Gastrocnemius medialis (tissue), 4 donors: ENCODE measurements at regions not wholly inside any gene's neighbourhood (a gene's known extent, or its start where the extent isn't known, plus 50 kb on each side); places are given as distances from the start of the nearest gene placed in this dataset.

Source experiments
- POLR2A ChIP-seq, 2 donors: fragments of 450-650 bp; IDR thresholded peaks; one replicate each; pipeline ENCODE4 v1.6.1; 2017; ENCODE audit warnings: antibody characterized with exemption in 2 of 2, mild to moderate bottlenecking in 2 of 2, moderate library complexity in 2 of 2
- TF ChIP-seq, protein P1 (sequence below), 5 experiments: fragments of 450-650 bp in 3 of 5; fragments of 200-600 bp in 2 of 5; sonication (generic) in 2 of 5; IDR thresholded peaks in 4 of 5; conservative IDR thresholded peaks in 1 of 5; 1 replicate in 4 of 5; 2 replicates in 1 of 5; pipeline ENCODE4 v1.5.1; 2016 to 2019; ENCODE audit warnings: antibody characterized with exemption in 5 of 5, mild to moderate bottlenecking in 3 of 5, moderate library complexity in 3 of 5

DNA sequence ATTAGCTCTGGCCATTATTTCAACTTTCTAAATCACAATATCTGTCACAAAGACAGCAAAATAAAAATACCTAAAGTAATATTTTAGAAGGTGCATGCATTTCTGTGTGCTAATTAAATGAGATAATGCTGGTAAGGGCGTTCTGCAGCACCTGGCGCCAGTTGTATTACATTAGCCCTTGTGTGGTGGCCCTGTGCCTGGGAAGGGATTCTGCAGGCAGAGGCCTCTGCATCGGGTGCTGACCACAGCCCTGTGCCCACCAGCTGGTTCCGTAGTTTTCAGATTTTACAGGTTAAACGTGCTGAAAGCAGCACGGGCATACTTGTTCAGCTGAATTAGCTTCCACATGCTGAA, 157.7 kb upstream of the PRKCQ start:
- TF ChIP-seq, protein P1, sequence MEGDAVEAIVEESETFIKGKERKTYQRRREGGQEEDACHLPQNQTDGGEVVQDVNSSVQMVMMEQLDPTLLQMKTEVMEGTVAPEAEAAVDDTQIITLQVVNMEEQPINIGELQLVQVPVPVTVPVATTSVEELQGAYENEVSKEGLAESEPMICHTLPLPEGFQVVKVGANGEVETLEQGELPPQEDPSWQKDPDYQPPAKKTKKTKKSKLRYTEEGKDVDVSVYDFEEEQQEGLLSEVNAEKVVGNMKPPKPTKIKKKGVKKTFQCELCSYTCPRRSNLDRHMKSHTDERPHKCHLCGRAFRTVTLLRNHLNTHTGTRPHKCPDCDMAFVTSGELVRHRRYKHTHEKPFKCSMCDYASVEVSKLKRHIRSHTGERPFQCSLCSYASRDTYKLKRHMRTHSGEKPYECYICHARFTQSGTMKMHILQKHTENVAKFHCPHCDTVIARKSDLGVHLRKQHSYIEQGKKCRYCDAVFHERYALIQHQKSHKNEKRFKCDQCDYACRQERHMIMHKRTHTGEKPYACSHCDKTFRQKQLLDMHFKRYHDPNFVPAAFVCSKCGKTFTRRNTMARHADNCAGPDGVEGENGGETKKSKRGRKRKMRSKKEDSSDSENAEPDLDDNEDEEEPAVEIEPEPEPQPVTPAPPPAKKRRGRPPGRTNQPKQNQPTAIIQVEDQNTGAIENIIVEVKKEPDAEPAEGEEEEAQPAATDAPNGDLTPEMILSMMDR (IDR thresholded peaks at IDR 0.05 in 4 of 5, conservative IDR thresholded peaks at IDR 0.05 in 1 of 5) = no peak
- no peak for TF ChIP-seq POLR2A (IDR thresholded peaks at IDR 0.05)
